NCI-H345 treated with DMSO at 0.1 percent for 48 hours (cell line): ENCODE measurements at regions not wholly inside any gene's neighbourhood (a gene's known extent, or its start where the extent isn't known, plus 50 kb on each side); places are given as distances from the start of the nearest gene placed in this dataset.

Experiments used
- DNase-seq: peaks from one replicate; lab custom pipeline; 2025; ENCODE audit not compliant: unreplicated experiment; lab: John Stamatoyannopoulos, UW

GRCh38 chr10:113219446-113219845 lies 269.4 kb downstream of the TCF7L2 start:
- no peak for DNase-seq

DNA sequence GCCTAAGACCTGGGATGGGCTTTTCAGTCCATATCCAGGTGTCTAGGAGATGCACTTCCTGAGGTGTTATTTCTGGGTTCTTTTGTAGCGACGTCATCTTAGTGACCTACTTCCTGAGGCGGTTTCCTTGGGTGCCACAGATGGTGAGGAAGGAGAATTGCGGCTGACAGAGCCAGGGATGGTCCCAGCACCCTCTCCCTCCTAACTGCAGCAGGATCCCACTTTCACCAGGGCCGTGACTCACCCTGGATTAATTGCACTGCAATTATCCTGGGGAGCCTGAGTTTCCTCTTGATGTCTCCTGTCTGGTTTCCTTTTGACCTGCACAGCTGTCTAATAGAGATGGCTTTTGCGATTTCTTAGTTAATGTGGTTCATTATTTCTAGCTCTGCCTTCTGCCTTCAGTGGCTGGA lies 271.7 kb downstream of the TCF7L2 start:
- no peak for DNase-seq

GRCh38 chr10:113222207-113222606 lies 272.2 kb downstream of the TCF7L2 start:
- no peak for DNase-seq

- no peak for DNase-seq
These were observed 275.3 kb downstream of the TCF7L2 start for GRCh38 chr10:113225364-113225763.

- DNase-seq = no peak
These were observed 275.9 kb downstream of the TCF7L2 start for GRCh38 chr10:113225903-113226302.

DNA sequence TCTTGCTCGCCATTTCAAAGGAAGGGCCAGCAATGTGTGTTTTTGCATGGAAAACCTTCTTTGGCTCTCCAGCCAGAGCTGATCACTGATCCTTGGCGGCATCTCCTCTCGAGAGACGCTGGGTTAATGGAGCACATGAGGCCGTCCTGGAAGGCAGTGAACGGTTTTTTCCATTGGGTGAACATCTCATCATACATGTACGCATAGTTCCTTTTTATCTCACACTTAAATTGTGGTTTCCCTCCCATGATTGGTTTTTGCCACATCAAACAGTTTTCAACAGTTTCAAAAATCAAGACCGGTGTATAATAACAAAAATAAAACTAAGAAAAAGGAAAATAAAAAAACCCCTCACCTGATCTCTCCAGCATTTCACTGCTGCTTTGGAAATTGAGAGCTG lies 276.4 kb downstream of the TCF7L2 start:
- DNase-seq = no peak

GRCh38 chr10:113226831-113227445 lies 276.9 kb downstream of the TCF7L2 start:
- DNase-seq = no peak

DNA sequence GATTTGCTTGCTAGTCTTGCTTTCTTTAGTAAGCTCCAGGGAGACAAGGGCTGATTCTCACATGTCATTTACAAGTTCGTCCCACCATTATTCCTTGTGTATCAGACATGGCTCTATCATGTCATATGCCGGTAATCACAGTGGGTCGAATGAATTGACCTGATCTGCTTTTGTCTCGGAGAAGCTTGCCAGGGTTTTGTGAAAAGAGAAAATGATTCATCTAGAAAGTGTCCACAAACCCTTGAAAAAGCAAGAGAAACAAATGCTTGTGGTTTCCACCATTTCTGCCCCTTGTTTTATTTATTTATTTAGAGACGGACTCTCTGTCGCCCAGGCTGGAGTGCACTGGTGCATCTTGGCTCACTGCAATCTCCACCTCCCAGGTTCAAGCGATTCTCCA lies 278.5 kb downstream of the TCF7L2 start:
- DNase-seq = no peak

DNA sequence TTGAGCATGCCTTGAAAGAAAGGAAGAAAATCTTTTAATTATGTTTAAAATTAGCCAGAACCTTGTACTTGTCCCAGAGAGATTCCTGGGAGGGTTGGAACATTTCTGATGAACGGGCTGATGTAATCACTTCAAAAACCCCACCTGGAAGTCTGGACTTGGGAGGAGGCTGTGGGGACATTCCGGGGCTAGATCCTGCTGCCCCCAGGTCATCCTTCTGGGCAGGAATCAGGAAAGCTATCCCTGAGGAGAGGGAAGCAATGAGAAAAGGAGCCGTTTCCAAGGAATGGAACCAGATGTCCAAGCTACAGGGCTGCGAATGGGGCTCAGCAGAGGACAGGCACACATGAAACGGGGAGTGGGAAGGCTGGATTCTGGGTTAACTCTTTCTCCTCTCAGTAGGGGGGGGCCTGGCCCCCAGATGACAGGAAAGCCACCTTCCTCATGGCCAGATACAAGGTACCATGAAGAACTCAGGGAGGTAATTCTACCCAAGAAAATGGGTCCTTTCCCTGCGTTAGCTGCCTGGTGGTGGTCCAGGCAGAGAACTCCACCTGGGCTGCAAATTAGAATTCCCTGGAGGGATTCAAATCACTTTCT lies 280.1 kb downstream of the TCF7L2 start:
- no peak for DNase-seq

DNA sequence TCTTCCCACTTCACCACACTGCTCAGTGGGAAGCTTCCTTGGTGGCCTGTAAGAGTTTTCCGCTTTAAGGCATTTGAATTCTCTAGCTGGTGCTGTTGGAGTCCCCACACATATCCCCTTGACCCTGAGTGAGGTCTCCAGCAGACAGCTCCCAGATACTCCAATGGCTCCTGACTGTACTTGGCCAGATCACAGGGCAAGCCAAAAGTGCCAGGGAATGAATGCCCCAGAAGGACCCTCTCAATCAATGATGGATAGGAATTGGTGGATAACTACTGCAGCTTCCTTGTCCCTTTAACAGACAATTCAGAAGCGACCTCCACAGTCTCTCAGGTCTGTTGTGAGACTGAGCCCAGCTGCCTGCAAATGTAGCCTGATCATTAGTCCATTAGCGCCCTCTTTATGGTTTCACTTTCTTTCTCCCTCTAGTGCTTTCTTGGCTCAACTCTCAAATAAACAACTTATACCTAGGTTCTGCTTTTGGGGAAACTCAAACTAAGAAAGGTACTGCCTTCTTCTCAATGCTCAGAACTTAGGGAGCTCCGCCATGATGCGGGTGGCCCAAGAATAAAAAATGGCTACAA lies 283.0 kb downstream of the TCF7L2 start:
- DNase-seq = no peak

DNA sequence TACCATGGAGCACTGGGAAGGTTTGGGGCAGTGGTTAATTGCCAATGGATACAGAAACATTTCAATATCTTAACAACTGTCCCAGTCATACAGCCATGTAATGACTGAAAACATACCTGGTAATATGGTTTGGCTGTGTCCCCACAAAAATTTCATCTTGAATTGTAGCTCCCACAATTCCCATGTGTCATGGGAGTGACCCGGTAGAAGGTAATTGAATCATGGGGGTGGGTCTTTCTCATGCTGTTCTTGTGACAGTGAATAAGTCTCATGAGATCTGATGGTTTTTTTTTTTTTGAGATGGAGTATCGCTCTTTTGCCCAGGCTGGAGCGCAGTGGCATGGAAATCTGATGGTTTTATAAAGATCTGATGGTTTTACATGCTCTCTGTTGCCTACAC lies 284.4 kb downstream of the TCF7L2 start:
- DNase-seq = no peak

- DNase-seq = no peak
These were observed 285.5 kb downstream of the TCF7L2 start for GRCh38 chr10:113235508-113235907.

DNA sequence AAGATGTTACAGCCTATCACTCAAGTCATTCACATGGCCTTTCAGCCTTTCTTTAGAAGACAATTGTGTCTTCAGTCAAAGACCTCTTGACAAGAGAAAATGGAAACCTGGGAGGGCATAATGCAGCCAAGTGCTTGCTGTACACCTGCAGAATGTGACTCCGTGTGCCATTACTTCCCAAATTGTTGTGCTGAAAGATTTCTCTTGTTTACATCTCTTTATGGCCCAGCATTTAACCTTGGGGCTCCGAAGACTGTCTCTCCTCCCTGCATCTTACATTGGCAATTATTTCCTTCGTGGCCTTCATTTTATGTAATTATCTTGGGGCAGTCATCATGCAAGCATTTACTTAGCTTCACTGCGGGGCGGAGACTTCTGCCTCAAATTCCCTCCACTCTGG lies 287.0 kb downstream of the TCF7L2 start:
- DNase-seq = no peak

GRCh38 chr10:113239566-113240350 lies 289.7 kb downstream of the TCF7L2 start:
- no peak for DNase-seq

GRCh38 chr10:113240736-113241135 lies 290.7 kb downstream of the TCF7L2 start:
- no peak for DNase-seq

DNA sequence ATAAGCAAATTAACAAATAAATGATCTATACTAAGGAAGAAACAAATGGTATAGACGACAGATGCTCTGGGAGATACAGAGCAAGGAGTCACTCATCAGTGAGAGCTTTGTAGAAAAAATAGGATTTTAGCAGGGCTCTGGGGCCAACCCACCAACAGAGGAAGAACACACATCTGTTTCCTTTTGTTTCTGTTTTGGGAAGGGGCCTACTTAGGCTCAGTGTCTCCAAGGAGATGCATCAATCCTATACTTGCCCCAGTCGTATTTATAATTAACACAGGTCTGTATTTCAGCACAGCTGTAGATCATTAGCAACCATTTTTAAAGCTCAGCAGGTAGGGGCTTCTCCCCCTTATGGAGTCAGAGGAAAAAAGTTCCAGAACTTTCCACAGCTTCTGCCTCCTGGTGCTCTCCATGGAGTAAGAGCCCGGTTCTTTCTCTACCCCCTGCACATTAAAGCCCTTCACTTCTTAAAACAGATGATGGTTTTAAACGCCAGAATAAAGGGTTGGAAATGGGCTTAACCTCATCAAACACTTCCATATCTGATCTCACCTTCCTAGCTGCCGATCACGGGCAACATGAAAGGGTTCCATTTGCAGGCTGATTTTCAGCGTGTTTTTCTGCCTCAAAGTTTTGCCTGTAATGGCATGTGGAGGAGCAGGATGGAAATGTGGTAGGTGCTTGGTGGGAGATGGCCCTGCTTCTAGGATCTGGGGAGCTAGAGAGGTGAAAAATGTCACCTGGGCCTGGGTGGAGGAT lies 291.7 kb downstream of the TCF7L2 start:
- DNase-seq = no peak

GRCh38 chr10:113243311-113243710 lies 293.3 kb downstream of the TCF7L2 start:
- DNase-seq = no peak

- DNase-seq = no peak
These were observed 294.7 kb downstream of the TCF7L2 start for GRCh38 chr10:113244750-113245149.

GRCh38 chr10:113245286-113245685 lies 295.2 kb downstream of the TCF7L2 start:
- DNase-seq = no peak

- no peak for DNase-seq
These were observed 297.0 kb downstream of the TCF7L2 start for GRCh38 chr10:113247050-113247449.
